Prostate gland (tissue), 2 donors: ENCODE measurements at regions not wholly inside any gene's neighbourhood (a gene's known extent, or its start where the extent isn't known, plus 50 kb on each side); places are given as distances from the start of the nearest gene placed in this dataset.

Experiments used
- DNase-seq: peaks from one replicate; pipeline ENCODE4 v3.0.0-alpha.2; 2019; ENCODE audit warnings: low spot score
- H3K27ac ChIP-seq, 2 donors: fragments of 200-600 bp; sonication (generic); 2 replicates each; pipeline ENCODE4 v1.5.1; 2017 to 2019
- H3K27me3 ChIP-seq: fragments of 200-600 bp; sonication (generic); replicated peaks from 2 replicates; pipeline ENCODE4 v1.5.1; 2019; ENCODE audit not compliant: insufficient read depth
- H3K36me3 ChIP-seq, 2 donors: fragments of 200-600 bp; sonication (generic); 1 replicate in 1 of 2; 2 replicates in 1 of 2; pipeline versions ENCODE4 v1.5.1 to v1.8.1; 2017 to 2019
- H3K4me1 ChIP-seq: fragments of 200-600 bp; sonication (generic); replicated peaks from 2 replicates; pipeline ENCODE4 v1.5.1; 2019
- H3K4me3 ChIP-seq, 2 donors: fragments of 200-600 bp; sonication (generic); 2 replicates each; pipeline ENCODE4 v1.5.1; 2017 to 2019
- H3K9me3 ChIP-seq: fragments of 200-600 bp; sonication (generic); 2 replicates; pipeline ENCODE4 v1.5.1; 2017
- CTCF ChIP-seq, 4 experiments: fragments of 200-600 bp in 2 of 4; fragments of 450-650 bp in 2 of 4; sonication (generic) in 2 of 4; IDR thresholded peaks; 1 replicate in 3 of 4; 2 replicates in 1 of 4; pipeline ENCODE4 v1.5.1; 2016 to 2019; ENCODE audit warnings: antibody characterized with exemption in 4 of 4, mild to moderate bottlenecking in 2 of 4, moderate library complexity in 2 of 4
- POLR2A ChIP-seq: fragments of 450-650 bp; IDR thresholded peaks from one replicate; pipeline ENCODE4 v1.6.1; 2016; ENCODE audit warnings: antibody characterized with exemption, mild to moderate bottlenecking
- POLR2AphosphoS5 ChIP-seq: sonication (generic); formaldehyde crosslinking; IDR thresholded peaks from one replicate; pipeline ENCODE4 v1.6.1; 2017; ENCODE audit warnings: antibody characterized with exemption
- WGBS: methylation state at CpG from one replicate; pipeline ENCODE4 v1.1.5; 2018; 5-methylcytosine and 5-hydroxymethylcytosine counted together
- intact Hi-C: fragments of 100-400 bp; cut with DNase I; formaldehyde crosslinking; loops from one replicate; pipeline ENCODE4 v1.14.2; 2022

- whole genome bisulfite sequencing, result 93% methylated on average over 2 of the region's 2 CpGs
- intact Hi-C loops, result no loop called here
- no peak for DNase-seq
- H3K4me3 ChIP-seq, result no peak overlapping the region
- no peaks in the 10 kb centered on the region for H3K9me3 ChIP-seq
- no peak overlapping the region for H3K27ac ChIP-seq
- no peaks in the 10 kb centered on the region for H3K4me1 ChIP-seq
- TF ChIP-seq POLR2A, result no peak
- H3K27me3 ChIP-seq, result no peaks in the 10 kb centered on the region
- H3K36me3 ChIP-seq, result no peaks in the 10 kb centered on the region
Measured at GRCh38 chr1:60826320-60827094, 255.9 kb upstream of the NFIA start.

- no peaks in the 10 kb centered on the region for H3K36me3 ChIP-seq
- H3K9me3 ChIP-seq, result no peaks in the 10 kb centered on the region
- H3K4me3 ChIP-seq, result no peak overlapping the region
- no peaks in the 10 kb centered on the region for H3K4me1 ChIP-seq
- no peaks in the 10 kb centered on the region for H3K27me3 ChIP-seq
- WGBS, result 94% methylated on average over 1 of the region's 1 CpG
- intact Hi-C loops, result no loop called here
- no peak for DNase-seq
- TF ChIP-seq CTCF (IDR thresholded peaks at IDR 0.05), result no peak
- no peak for TF ChIP-seq POLR2AphosphoS5
- TF ChIP-seq POLR2A, result no peak
- no peak overlapping the region for H3K27ac ChIP-seq
Measured at GRCh38 chr1:60825593-60825992, 256.8 kb upstream of the NFIA start.

GRCh38 chr1:60823151-60823550 lies 259.2 kb upstream of the NFIA start:
- DNase-seq, result no peak
- H3K4me1 ChIP-seq, result no peaks in the 10 kb centered on the region
- intact Hi-C loops, result no loop called here
- H3K27me3 ChIP-seq, result no peaks in the 10 kb centered on the region
- H3K9me3 ChIP-seq, result no peaks in the 10 kb centered on the region
- WGBS, result 56% methylated on average over 1 of the region's 1 CpG
- H3K4me3 ChIP-seq, result no peak overlapping the region
- H3K36me3 ChIP-seq, result no peaks in the 10 kb centered on the region
- TF ChIP-seq POLR2AphosphoS5, result no peak
- no peak for TF ChIP-seq CTCF (IDR thresholded peaks at IDR 0.05)
- no peak for TF ChIP-seq POLR2A
- no peak overlapping the region for H3K27ac ChIP-seq

- TF ChIP-seq CTCF (IDR thresholded peaks at IDR 0.05), result no peak
- TF ChIP-seq POLR2A, result no peak
- TF ChIP-seq POLR2AphosphoS5, result no peak
- H3K4me3 ChIP-seq, result no peak overlapping the region
- no peaks in the 10 kb centered on the region for H3K27me3 ChIP-seq
- WGBS, result 88% methylated on average over 1 of the region's 1 CpG
- no peaks in the 10 kb centered on the region for H3K36me3 ChIP-seq
- H3K4me1 ChIP-seq, result no peaks in the 10 kb centered on the region
- no peaks in the 10 kb centered on the region for H3K9me3 ChIP-seq
- no peak for DNase-seq
- intact Hi-C loops, result no loop called here
- H3K27ac ChIP-seq, result no peak overlapping the region
Measured at GRCh38 chr1:60822252-60822651, 260.1 kb upstream of the NFIA start.

GRCh38 chr1:60821156-60821555 lies 261.2 kb upstream of the NFIA start:
- Histone ChIP-seq H3K4me1 (no peaks in the 10 kb centered on the region), H3K36me3 (no peaks in the 10 kb centered on the region), H3K27me3 (no peaks in the 10 kb centered on the region), H3K9me3 (no peaks in the 10 kb centered on the region), H3K4me3 (no peak overlapping the region), H3K27ac (no peak overlapping the region)
- TF ChIP-seq CTCF (IDR thresholded peaks at IDR 0.05) (no peak), POLR2A (no peak), POLR2AphosphoS5 (no peak)
- DNase-seq, result no peak
- intact Hi-C loops, result no loop called here
- WGBS, result 89% methylated on average over 1 of the region's 1 CpG
